GM12878 (cell line): ENCODE measurements at regions not wholly inside any gene's neighbourhood (a gene's known extent, or its start where the extent isn't known, plus 50 kb on each side); places are given as distances from the start of the nearest gene placed in this dataset.

Source experiments
- ASH2L ChIP-seq: fragments of 300-600, 200-600 bp; sonication (generic); IDR thresholded peaks from 2 replicates; pipeline ENCODE4 v1.6.1; 2017; ENCODE audit warnings: low read depth, mild to moderate bottlenecking, borderline replicate concordance
- BCL11A ChIP-seq: IDR thresholded peaks from 2 replicates; pipeline ENCODE4 v1.6.1; 2011; ENCODE audit warnings: low read depth, low read length
- BRCA1 ChIP-seq: IDR thresholded peaks from 2 replicates; pipeline ENCODE4 v1.6.1; 2011; ENCODE audit warnings: low read depth, low read length, improper control_type of control experiment
- CBX5 ChIP-seq: sonication (generic); IDR thresholded peaks from 2 replicates; pipeline ENCODE4 v1.6.1; 2016; ENCODE audit warnings: low read depth, moderate library complexity, mild to moderate bottlenecking, inconsistent platforms
- CREM ChIP-seq: IDR thresholded peaks from 2 replicates; pipeline ENCODE4 v1.6.1; 2014; ENCODE audit warnings: antibody characterized with exemption, low read depth
- EED ChIP-seq: sonication (generic); IDR thresholded peaks from 2 replicates; pipeline ENCODE4 v1.6.1; 2016; ENCODE audit warnings: antibody characterized with exemption, low read depth
- FOS ChIP-seq: IDR thresholded peaks from 3 replicates; pipeline ENCODE4 v1.6.1; 2011; ENCODE audit warnings: borderline replicate concordance; ENCODE audit not compliant: insufficient read length; ENCODE audit errors: extremely low read depth
- FOXK2 ChIP-seq: fragments of 450-650 bp; IDR thresholded peaks from 2 replicates; pipeline ENCODE4 v1.6.1; 2017; ENCODE audit warnings: mild to moderate bottlenecking, moderate library complexity
- GABPA ChIP-seq: IDR thresholded peaks from 2 replicates; pipeline ENCODE4 v1.6.1; 2014; ENCODE audit warnings: antibody characterized with exemption, low read depth, mild to moderate bottlenecking, inconsistent platforms
- GATAD2B ChIP-seq: fragments of 450-650 bp; conservative IDR thresholded peaks from 2 replicates; pipeline ENCODE4 v1.6.1; 2017; ENCODE audit warnings: low read depth, mild to moderate bottlenecking, moderate library complexity
- JUNB ChIP-seq: IDR thresholded peaks from 2 replicates; pipeline ENCODE4 v1.6.1; 2016; ENCODE audit warnings: antibody characterized with exemption, mild to moderate bottlenecking
- JUND ChIP-seq: IDR thresholded peaks from 2 replicates; pipeline ENCODE4 v1.6.1; 2012; ENCODE audit warnings: low read depth, mild to moderate bottlenecking, low read length, improper control_type of control experiment, moderate library complexity
- MEF2A ChIP-seq: IDR thresholded peaks from 2 replicates; pipeline ENCODE4 v1.6.1; 2011; ENCODE audit warnings: low read depth, mild to moderate bottlenecking, low read length, moderate library complexity; ENCODE audit not compliant: insufficient read depth
- MTA2 ChIP-seq: fragments of 450-650 bp; IDR thresholded peaks from 2 replicates; pipeline ENCODE4 v1.6.1; 2016; ENCODE audit warnings: low read depth, mild to moderate bottlenecking, moderate library complexity
- MTA3 ChIP-seq: IDR thresholded peaks from 2 replicates; pipeline ENCODE4 v1.6.1; 2012; ENCODE audit warnings: low read length, inconsistent platforms, borderline replicate concordance
- NR2C1 ChIP-seq: fragments of 450-650 bp; IDR thresholded peaks from 2 replicates; pipeline ENCODE4 v1.6.1; 2017; ENCODE audit warnings: antibody characterized with exemption, mild to moderate bottlenecking, moderate library complexity
- NRF1 ChIP-seq: conservative IDR thresholded peaks from 2 replicates; pipeline ENCODE4 v1.6.1; 2011; ENCODE audit warnings: mild to moderate bottlenecking, low read depth, low read length, improper control_type of control experiment
- PAX8 ChIP-seq: fragments of 450-650 bp; IDR thresholded peaks from 2 replicates; pipeline ENCODE4 v1.6.1; 2017; ENCODE audit warnings: mild to moderate bottlenecking, moderate library complexity
- PML ChIP-seq: IDR thresholded peaks from 2 replicates; pipeline ENCODE4 v1.6.1; 2012; ENCODE audit warnings: low read length, inconsistent platforms
- POLR2A ChIP-seq: IDR thresholded peaks from 2 replicates; pipeline ENCODE4 v1.6.1; 2011; ENCODE audit warnings: low read depth, mild to moderate bottlenecking, low read length
- RFX5 ChIP-seq: IDR thresholded peaks from 2 replicates; pipeline ENCODE4 v1.6.1; 2011; ENCODE audit warnings: low read depth, low read length, improper control_type of control experiment
- RUNX3 ChIP-seq: IDR thresholded peaks from 2 replicates; pipeline ENCODE4 v1.6.1; 2012; ENCODE audit warnings: low read length, inconsistent platforms
- SIN3A ChIP-seq: IDR thresholded peaks from 2 replicates; pipeline ENCODE4 v1.6.1; 2012; ENCODE audit warnings: low read depth, low read length, improper control_type of control experiment
- SMAD5 ChIP-seq: IDR thresholded peaks from 2 replicates; pipeline ENCODE4 v1.6.1; 2016; ENCODE audit warnings: antibody characterized with exemption, low read depth
- TARDBP ChIP-seq: IDR thresholded peaks from 2 replicates; pipeline ENCODE4 v1.6.1; 2016; ENCODE audit warnings: borderline replicate concordance
- TCF3 ChIP-seq: IDR thresholded peaks from 2 replicates; pipeline ENCODE4 v1.6.1; 2012; ENCODE audit warnings: low read depth, mild to moderate bottlenecking, low read length, borderline replicate concordance; ENCODE audit not compliant: insufficient read depth
- TF ChIP-seq, protein P1 (sequence below): fragments of 450-650 bp; IDR thresholded peaks from 2 replicates; pipeline ENCODE4 v1.6.1; 2014; ENCODE audit warnings: mild to moderate bottlenecking
- TF ChIP-seq, protein P2 (sequence below): fragments of 450-650 bp; IDR thresholded peaks from 2 replicates; pipeline ENCODE4 v1.6.1; 2017; ENCODE audit warnings: mild to moderate bottlenecking, moderate library complexity
- TF ChIP-seq, protein P3 (sequence below): IDR thresholded peaks from 2 replicates; pipeline ENCODE4 v1.6.1; 2011; ENCODE audit warnings: mild to moderate bottlenecking, low read depth, low read length, moderate library complexity; ENCODE audit not compliant: insufficient replicate concordance

DNA sequence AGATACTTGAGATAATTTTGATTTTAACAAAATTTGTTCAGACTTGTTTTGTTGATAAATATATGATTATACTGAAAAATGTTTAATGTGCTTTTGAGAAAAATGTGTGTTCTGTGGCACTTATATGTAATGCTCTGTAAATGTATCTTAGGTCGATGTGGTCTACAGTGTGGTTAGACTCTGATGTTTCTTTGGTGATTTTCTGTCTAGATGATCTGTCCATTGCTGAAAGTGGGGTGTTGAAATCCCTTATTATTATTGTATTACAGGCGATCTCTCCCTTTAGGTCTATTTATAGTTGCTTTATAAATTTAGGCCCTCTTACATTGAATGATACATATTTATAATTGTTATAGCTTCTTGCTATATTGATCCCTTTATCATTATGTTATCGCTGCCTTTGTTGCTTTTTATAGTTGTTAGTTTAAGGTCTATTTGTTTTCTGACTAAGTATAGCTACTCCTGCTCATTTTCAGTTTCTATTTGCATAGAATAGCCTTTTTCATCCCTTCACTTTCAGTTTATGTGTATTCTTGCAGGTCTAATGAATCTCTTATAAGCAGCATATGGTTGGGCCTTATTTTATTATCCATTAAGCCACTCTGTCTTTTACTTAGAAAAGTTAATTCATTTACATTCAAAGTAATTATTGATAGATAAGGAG lies 124.3 kb downstream of the MRPS30 start (continued):
- TF ChIP-seq JUND (no peak), PAX8 (no peak), SIN3A (no peak), JUNB (peak; percentile 55), NR2C1 (no peak), PML (no peak), GATAD2B (no peak), NRF1 (no peak), TCF3 (no peak), RUNX3 (peak; percentile 71), MTA3 (no peak), MEF2A (peak; percentile 56; the same call in 1 of the 2 replicates), FOS (no peak), MTA2 (peak; percentile 50), CREM (no peak), BRCA1 (no peak), GABPA (no peak), TARDBP (no peak), FOXK2 (no peak), SMAD5 (no peak), CBX5 (no peak), POLR2A (no peak), BCL11A (no peak), ASH2L (no peak), RFX5 (no peak), EED (no peak)
- TF ChIP-seq, protein P1, sequence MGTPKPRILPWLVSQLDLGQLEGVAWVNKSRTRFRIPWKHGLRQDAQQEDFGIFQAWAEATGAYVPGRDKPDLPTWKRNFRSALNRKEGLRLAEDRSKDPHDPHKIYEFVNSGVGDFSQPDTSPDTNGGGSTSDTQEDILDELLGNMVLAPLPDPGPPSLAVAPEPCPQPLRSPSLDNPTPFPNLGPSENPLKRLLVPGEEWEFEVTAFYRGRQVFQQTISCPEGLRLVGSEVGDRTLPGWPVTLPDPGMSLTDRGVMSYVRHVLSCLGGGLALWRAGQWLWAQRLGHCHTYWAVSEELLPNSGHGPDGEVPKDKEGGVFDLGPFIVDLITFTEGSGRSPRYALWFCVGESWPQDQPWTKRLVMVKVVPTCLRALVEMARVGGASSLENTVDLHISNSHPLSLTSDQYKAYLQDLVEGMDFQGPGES, result no peak
- TF ChIP-seq, protein P2, sequence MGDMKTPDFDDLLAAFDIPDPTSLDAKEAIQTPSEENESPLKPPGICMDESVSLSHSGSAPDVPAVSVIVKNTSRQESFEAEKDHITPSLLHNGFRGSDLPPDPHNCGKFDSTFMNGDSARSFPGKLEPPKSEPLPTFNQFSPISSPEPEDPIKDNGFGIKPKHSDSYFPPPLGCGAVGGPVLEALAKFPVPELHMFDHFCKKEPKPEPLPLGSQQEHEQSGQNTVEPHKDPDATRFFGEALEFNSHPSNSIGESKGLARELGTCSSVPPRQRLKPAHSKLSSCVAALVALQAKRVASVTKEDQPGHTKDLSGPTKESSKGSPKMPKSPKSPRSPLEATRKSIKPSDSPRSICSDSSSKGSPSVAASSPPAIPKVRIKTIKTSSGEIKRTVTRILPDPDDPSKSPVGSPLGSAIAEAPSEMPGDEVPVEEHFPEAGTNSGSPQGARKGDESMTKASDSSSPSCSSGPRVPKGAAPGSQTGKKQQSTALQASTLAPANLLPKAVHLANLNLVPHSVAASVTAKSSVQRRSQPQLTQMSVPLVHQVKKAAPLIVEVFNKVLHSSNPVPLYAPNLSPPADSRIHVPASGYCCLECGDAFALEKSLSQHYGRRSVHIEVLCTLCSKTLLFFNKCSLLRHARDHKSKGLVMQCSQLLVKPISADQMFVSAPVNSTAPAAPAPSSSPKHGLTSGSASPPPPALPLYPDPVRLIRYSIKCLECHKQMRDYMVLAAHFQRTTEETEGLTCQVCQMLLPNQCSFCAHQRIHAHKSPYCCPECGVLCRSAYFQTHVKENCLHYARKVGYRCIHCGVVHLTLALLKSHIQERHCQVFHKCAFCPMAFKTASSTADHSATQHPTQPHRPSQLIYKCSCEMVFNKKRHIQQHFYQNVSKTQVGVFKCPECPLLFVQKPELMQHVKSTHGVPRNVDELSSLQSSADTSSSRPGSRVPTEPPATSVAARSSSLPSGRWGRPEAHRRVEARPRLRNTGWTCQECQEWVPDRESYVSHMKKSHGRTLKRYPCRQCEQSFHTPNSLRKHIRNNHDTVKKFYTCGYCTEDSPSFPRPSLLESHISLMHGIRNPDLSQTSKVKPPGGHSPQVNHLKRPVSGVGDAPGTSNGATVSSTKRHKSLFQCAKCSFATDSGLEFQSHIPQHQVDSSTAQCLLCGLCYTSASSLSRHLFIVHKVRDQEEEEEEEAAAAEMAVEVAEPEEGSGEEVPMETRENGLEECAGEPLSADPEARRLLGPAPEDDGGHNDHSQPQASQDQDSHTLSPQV, result no peak
- TF ChIP-seq, protein P3, sequence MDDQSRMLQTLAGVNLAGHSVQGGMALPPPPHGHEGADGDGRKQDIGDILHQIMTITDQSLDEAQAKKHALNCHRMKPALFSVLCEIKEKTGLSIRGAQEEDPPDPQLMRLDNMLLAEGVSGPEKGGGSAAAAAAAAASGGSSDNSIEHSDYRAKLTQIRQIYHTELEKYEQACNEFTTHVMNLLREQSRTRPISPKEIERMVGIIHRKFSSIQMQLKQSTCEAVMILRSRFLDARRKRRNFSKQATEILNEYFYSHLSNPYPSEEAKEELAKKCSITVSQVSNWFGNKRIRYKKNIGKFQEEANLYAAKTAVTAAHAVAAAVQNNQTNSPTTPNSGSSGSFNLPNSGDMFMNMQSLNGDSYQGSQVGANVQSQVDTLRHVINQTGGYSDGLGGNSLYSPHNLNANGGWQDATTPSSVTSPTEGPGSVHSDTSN, result no peak
